ENCODE measurements at regions not wholly inside any gene's neighbourhood (a gene's known extent, or its start where the extent isn't known, plus 50 kb on each side); places are given as distances from the start of the nearest gene placed in this dataset.

GRCh38 chr6:71481011-71481410 lies 192.4 kb downstream of the OGFRL1 start:
- H3K4me1 ChIP-seq (ENCODE audit: control insufficient read depth in 4 of 4, insufficient read depth in 4 of 4, low read length in 3 of 4): no peaks in the 10 kb centered on the region
- 86% methylated on average over 1 of the region's 1 CpG for WGBS
- no peak overlapping the region for H3K4me3 ChIP-seq (ENCODE audit: low read depth in 1 of 3, low read length in 3 of 3)
- TF ChIP-seq, protein P1, sequence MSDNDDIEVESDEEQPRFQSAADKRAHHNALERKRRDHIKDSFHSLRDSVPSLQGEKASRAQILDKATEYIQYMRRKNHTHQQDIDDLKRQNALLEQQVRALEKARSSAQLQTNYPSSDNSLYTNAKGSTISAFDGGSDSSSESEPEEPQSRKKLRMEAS (IDR thresholded peaks at IDR 0.05): no peak
- peak; percentile 41 for TF ChIP-seq NR2F2 (IDR thresholded peaks at IDR 0.05)
- TF ChIP-seq SP1 (IDR thresholded peaks at IDR 0.05): no peak
- no peak for TF ChIP-seq TAF1 (conservative IDR thresholded peaks at IDR 0.05)
- TF ChIP-seq REST (IDR thresholded peaks at IDR 0.05): no peak
- no peak for TF ChIP-seq HNF4G (IDR thresholded peaks at IDR 0.05)
- no peak for TF ChIP-seq ATF3 (IDR thresholded peaks at IDR 0.05)
- no peak for DNase-seq (ENCODE audit: low spot score)
- H3K9me3 ChIP-seq (ENCODE audit: control insufficient read depth in 4 of 4, low read length in 3 of 4): no peaks in the 10 kb centered on the region
- no peak overlapping the region for H3K9ac ChIP-seq (ENCODE audit: low read depth in 1 of 2, low read length in 2 of 2)
- no peaks in the 10 kb centered on the region for H3K27me3 ChIP-seq (ENCODE audit: control insufficient read depth in 4 of 4, insufficient read depth in 4 of 4, low read length in 3 of 4)
- H3K27ac ChIP-seq (ENCODE audit: low read depth in 1 of 2, low read length in 2 of 2): no peak overlapping the region
- H3K36me3 ChIP-seq (ENCODE audit: control insufficient read depth in 4 of 4, insufficient read depth in 3 of 4, low read depth in 1 of 4, low read length in 3 of 4): no peaks in the 10 kb centered on the region

DNA sequence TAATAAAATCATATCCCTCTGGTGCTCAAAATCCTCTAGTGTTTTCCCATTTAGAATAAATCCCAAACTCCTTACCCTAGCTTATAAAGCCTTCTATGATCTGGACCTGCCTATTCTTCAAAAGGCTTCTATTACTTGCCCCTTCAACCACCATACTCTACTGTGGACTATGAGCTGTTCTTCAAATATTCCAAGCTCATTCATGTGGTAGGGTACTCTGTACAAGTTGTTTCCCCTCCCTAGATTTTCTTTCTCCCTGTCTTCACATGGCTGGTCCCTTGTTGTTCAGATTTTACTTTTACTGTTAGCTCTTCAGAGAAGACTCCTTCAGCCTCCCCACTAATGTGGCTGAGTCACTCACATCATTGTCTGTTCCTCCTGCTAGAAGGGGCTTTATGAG lies 193.2 kb downstream of the OGFRL1 start:
- no peak for DNase-seq (ENCODE audit: low spot score)

More for the DNA sequence above, 193.2 kb downstream of the OGFRL1 start:
- Histone ChIP-seq H3K27ac (ENCODE audit: low read depth in 1 of 2, low read length in 2 of 2) (no peak overlapping the region), H3K9me3 (ENCODE audit: control insufficient read depth in 4 of 4, low read length in 3 of 4) (no peaks in the 10 kb centered on the region), H3K4me3 (ENCODE audit: low read depth in 1 of 3, low read length in 3 of 3) (no peak overlapping the region), H3K9ac (ENCODE audit: low read depth in 1 of 2, low read length in 2 of 2) (no peak overlapping the region), H3K27me3 (ENCODE audit: control insufficient read depth in 4 of 4, insufficient read depth in 4 of 4, low read length in 3 of 4) (no peaks in the 10 kb centered on the region), H3K4me1 (ENCODE audit: control insufficient read depth in 4 of 4, insufficient read depth in 4 of 4, low read length in 3 of 4) (no peaks in the 10 kb centered on the region), H3K36me3 (ENCODE audit: control insufficient read depth in 4 of 4, insufficient read depth in 3 of 4, low read depth in 1 of 4, low read length in 3 of 4) (no peaks in the 10 kb centered on the region)
- TF ChIP-seq TAF1 (conservative IDR thresholded peaks at IDR 0.05): no peak
- no peak for TF ChIP-seq RXRA (IDR thresholded peaks at IDR 0.05)
- no peak for TF ChIP-seq ATF3 (IDR thresholded peaks at IDR 0.05)
- TF ChIP-seq RAD21 (IDR thresholded peaks at IDR 0.05): no peak
- TF ChIP-seq REST (IDR thresholded peaks at IDR 0.05): no peak
- TF ChIP-seq, protein P1 (IDR thresholded peaks at IDR 0.05): no peak
- TF ChIP-seq FOXA2 (IDR thresholded peaks at IDR 0.05): no peak
- no peak for TF ChIP-seq HNF4G (IDR thresholded peaks at IDR 0.05)
- TF ChIP-seq NR2F2 (IDR thresholded peaks at IDR 0.05): no peak
- TF ChIP-seq EGR1 (IDR thresholded peaks at IDR 0.05; ENCODE audit: low read depth in 2 of 2): no peak
- TF ChIP-seq FOXA1 (IDR thresholded peaks at IDR 0.05): no peak
- no peak for TF ChIP-seq SP1 (IDR thresholded peaks at IDR 0.05)

Data from liver (tissue), 7 donors.